Naive thymus-derived CD4-positive, alpha-beta T cell (primary cell): ENCODE measurements at regions not wholly inside any gene's neighbourhood (a gene's known extent, or its start where the extent isn't known, plus 50 kb on each side); places are given as distances from the start of the nearest gene placed in this dataset.

ENCODE experiments used
- ATAC-seq: fragments of 150-1000 bp; cut with Tn5 transposase; 2 replicates; pipeline ENCODE4 v1.10.0; 2021; ENCODE audit warnings: mild to moderate bottlenecking, moderate library complexity
- CTCF ChIA-PET: fragments of 350-600 bp; sonication (Branson Sonifier 250); formaldehyde crosslinking; loops from one replicate; lab custom pipeline; 2021; ENCODE audit warnings: antibody characterized with exemption; lab: Charles Lee
- POLR2A ChIA-PET: fragments of 350-600 bp; sonication (Branson Sonifier 250); formaldehyde crosslinking; loops from one replicate; lab custom pipeline; 2021; ENCODE audit warnings: antibody characterized with exemption, inconsistent platforms; lab: Charles Lee
- DNase-seq, 9 donors: peaks; one replicate each; pipeline versions ENCODE4 v3.0.0 to v3.0.0-alpha.2; 2020 to 2022; ENCODE audit warnings: mixed read lengths in 1 of 9
- H3K27ac ChIP-seq: one replicate; pipeline ENCODE4 v1.7.0; 2013; ENCODE audit warnings: mild to moderate bottlenecking, low read depth, low read length, moderate library complexity
- H3K27me3 ChIP-seq, 2 donors: one replicate each; pipeline ENCODE4 v1.7.0; 2013; ENCODE audit warnings: low read length in 2 of 2, mild to moderate bottlenecking in 2 of 2, moderate library complexity in 2 of 2; ENCODE audit not compliant: control insufficient read depth in 2 of 2, insufficient read depth in 2 of 2
- H3K36me3 ChIP-seq, 3 experiments: 1 replicate in 2 of 3; 2 replicates in 1 of 3; pipeline ENCODE4 v1.7.0; 2013; ENCODE audit warnings: low read length in 3 of 3, mild to moderate bottlenecking in 3 of 3, moderate library complexity in 1 of 3; ENCODE audit not compliant: insufficient read depth in 3 of 3, control insufficient read depth in 2 of 3
- H3K4me1 ChIP-seq, 2 donors: one replicate each; pipeline ENCODE4 v1.7.0; 2013; ENCODE audit warnings: low read length in 2 of 2, mild to moderate bottlenecking in 2 of 2, moderate library complexity in 1 of 2; ENCODE audit not compliant: control insufficient read depth in 2 of 2, insufficient read depth in 2 of 2
- H3K4me3 ChIP-seq: 2 replicates; pipeline ENCODE4 v1.7.0; 2013; ENCODE audit warnings: mild to moderate bottlenecking, low read length
- H3K9me3 ChIP-seq, 3 experiments: 1 replicate in 2 of 3; 2 replicates in 1 of 3; pipeline ENCODE4 v1.7.0; 2013; ENCODE audit warnings: low read length in 3 of 3; ENCODE audit not compliant: control insufficient read depth in 2 of 3
- H3K27ac Mint-ChIP-seq, 9 donors: one replicate each; pipeline ENCODE4 v1.8.0; 2020 to 2022; ENCODE audit warnings: mixed read lengths in 9 of 9, mild to moderate bottlenecking in 8 of 9, moderate library complexity in 5 of 9, inconsistent platforms in 2 of 9
- H3K27me3 Mint-ChIP-seq, 5 donors: one replicate each; pipeline ENCODE4 v1.8.0; 2021 to 2022; ENCODE audit warnings: mixed read lengths in 5 of 5, mild to moderate bottlenecking in 1 of 5
- H3K36me3 Mint-ChIP-seq, 5 donors: one replicate each; pipeline ENCODE4 v1.8.0; 2020 to 2022; ENCODE audit warnings: mixed read lengths in 5 of 5, mild to moderate bottlenecking in 3 of 5, inconsistent platforms in 1 of 5
- H3K4me1 Mint-ChIP-seq, 7 donors: one replicate each; pipeline ENCODE4 v1.8.0; 2020 to 2022; ENCODE audit warnings: mixed read lengths in 7 of 7, mild to moderate bottlenecking in 3 of 7, inconsistent platforms in 1 of 7
- H3K4me3 Mint-ChIP-seq, 10 donors: one replicate each; pipeline ENCODE4 v1.8.0; 2020 to 2022; ENCODE audit warnings: mild to moderate bottlenecking in 10 of 10, mixed read lengths in 10 of 10, moderate library complexity in 6 of 10, inconsistent platforms in 2 of 10
- H3K9me3 Mint-ChIP-seq, 11 donors: one replicate each; pipeline ENCODE4 v1.8.0; 2020 to 2022; ENCODE audit warnings: mixed read lengths in 11 of 11, mild to moderate bottlenecking in 4 of 11, inconsistent platforms in 1 of 11, moderate library complexity in 1 of 11
- intact Hi-C, 2 donors: fragments of 100-400 bp; cut with micrococcal nuclease; formaldehyde crosslinking; loops; one replicate each; pipeline ENCODE4 v1.15.1; 2023

GRCh38 chr3:132978464-132978863 lies 59.7 kb upstream of the TMEM108 start:
- H3K27me3 ChIP-seq = no peaks in the 10 kb centered on the region
- CTCF ChIA-PET = no interaction called here
- peaks cover 0 to 3% (median 0%) of the 10 kb centered on the region in 5 donors for H3K36me3 Mint-ChIP-seq
- no peaks in the 10 kb centered on the region for H3K4me1 Mint-ChIP-seq
- H3K27ac Mint-ChIP-seq = no peak overlapping the region
- no peak overlapping the region for H3K4me3 ChIP-seq
- no peaks in the 10 kb centered on the region for H3K36me3 ChIP-seq
- H3K27me3 Mint-ChIP-seq = peaks cover 0 to 13% (median 0%) of the 10 kb centered on the region in 5 donors
- POLR2A ChIA-PET = no interaction called here
- DNase-seq = no peak
- H3K4me1 ChIP-seq = no peaks in the 10 kb centered on the region
- peaks cover 0 to 10% (median 0%) of the 10 kb centered on the region in 3 experiments for H3K9me3 ChIP-seq
- intact Hi-C loops = no loop called here
- H3K4me3 Mint-ChIP-seq = no peak overlapping the region
- no peak for ATAC-seq
- H3K27ac ChIP-seq = no peak overlapping the region
- peaks cover 0 to 34% (median 7%) of the 10 kb centered on the region in 11 donors for H3K9me3 Mint-ChIP-seq

- Mint-ChIP-seq H3K4me3 (no peak overlapping the region), H3K9me3 (peaks cover 0 to 13% (median 4%) of the 10 kb centered on the region in 11 donors), H3K27ac (no peak overlapping the region), H3K27me3 (peaks cover 0 to 11% (median 0%) of the 10 kb centered on the region in 5 donors), H3K4me1 (no peaks in the 10 kb centered on the region), H3K36me3 (peaks cover 0 to 3% (median 0%) of the 10 kb centered on the region in 5 donors)
- ChIA-PET POLR2A (no interaction called here), CTCF (no interaction called here)
- no peaks in the 10 kb centered on the region for H3K27me3 ChIP-seq
- intact Hi-C loops = no loop called here
- no peaks in the 10 kb centered on the region for H3K36me3 ChIP-seq
- no peaks in the 10 kb centered on the region for H3K4me1 ChIP-seq
- no peak overlapping the region for H3K27ac ChIP-seq
- DNase-seq = no peak
- no peak overlapping the region for H3K4me3 ChIP-seq
- no peaks in the 10 kb centered on the region for H3K9me3 ChIP-seq
- no peak for ATAC-seq
These were observed 64.1 kb upstream of the TMEM108 start for GRCh38 chr3:132974097-132974496.

GRCh38 chr3:132973441-132973840 lies 64.8 kb upstream of the TMEM108 start:
- H3K27ac Mint-ChIP-seq = no peak overlapping the region
- no peaks in the 10 kb centered on the region for H3K36me3 ChIP-seq
- H3K27me3 Mint-ChIP-seq = peaks cover 0 to 11% (median 0%) of the 10 kb centered on the region in 5 donors
- no peak for DNase-seq
- H3K4me3 Mint-ChIP-seq = no peak overlapping the region
- H3K4me1 Mint-ChIP-seq = no peaks in the 10 kb centered on the region
- ATAC-seq = no peak
- peaks cover 0 to 13% (median 2%) of the 10 kb centered on the region in 11 donors for H3K9me3 Mint-ChIP-seq
- no peaks in the 10 kb centered on the region for H3K4me1 ChIP-seq
- H3K4me3 ChIP-seq = no peak overlapping the region
- no peaks in the 10 kb centered on the region for H3K27me3 ChIP-seq
- POLR2A ChIA-PET = no interaction called here
- intact Hi-C loops = no loop called here
- CTCF ChIA-PET = no interaction called here
- H3K9me3 ChIP-seq = no peaks in the 10 kb centered on the region
- peaks cover 0 to 3% (median 0%) of the 10 kb centered on the region in 5 donors for H3K36me3 Mint-ChIP-seq
- H3K27ac ChIP-seq = no peak overlapping the region

- Histone ChIP-seq H3K4me3 (no peak overlapping the region), H3K27me3 (no peaks in the 10 kb centered on the region), H3K9me3 (no peaks in the 10 kb centered on the region), H3K27ac (no peak overlapping the region), H3K36me3 (no peaks in the 10 kb centered on the region), H3K4me1 (no peaks in the 10 kb centered on the region)
- DNase-seq = no peak
- Mint-ChIP-seq H3K36me3 (no peaks in the 10 kb centered on the region), H3K27me3 (peaks cover 0 to 12% (median 0%) of the 10 kb centered on the region in 5 donors), H3K4me1 (no peaks in the 10 kb centered on the region), H3K27ac (no peak overlapping the region), H3K9me3 (peaks cover 0 to 6% (median 2%) of the 10 kb centered on the region in 11 donors), H3K4me3 (no peak overlapping the region)
- POLR2A ChIA-PET = no interaction called here
- ATAC-seq = no peak
- CTCF ChIA-PET = no interaction called here
- intact Hi-C loops = no loop called here
These were observed 65.9 kb upstream of the TMEM108 start for GRCh38 chr3:132972333-132972732.

- Mint-ChIP-seq H3K4me3 (no peak overlapping the region), H3K4me1 (no peaks in the 10 kb centered on the region), H3K9me3 (peaks cover 0 to 6% (median 0%) of the 10 kb centered on the region in 11 donors), H3K36me3 (no peaks in the 10 kb centered on the region), H3K27me3 (peaks cover 0 to 8% (median 0%) of the 10 kb centered on the region in 5 donors), H3K27ac (no peak overlapping the region)
- no peaks in the 10 kb centered on the region for H3K36me3 ChIP-seq
- no peaks in the 10 kb centered on the region for H3K27me3 ChIP-seq
- DNase-seq = no peak
- intact Hi-C loops = no loop called here
- ChIA-PET POLR2A (no interaction called here), CTCF (no interaction called here)
- no peak for ATAC-seq
- no peak overlapping the region for H3K27ac ChIP-seq
- H3K9me3 ChIP-seq = no peaks in the 10 kb centered on the region
- no peaks in the 10 kb centered on the region for H3K4me1 ChIP-seq
- no peak overlapping the region for H3K4me3 ChIP-seq
These were observed 71.8 kb upstream of the TMEM108 start for GRCh38 chr3:132966374-132966773.

GRCh38 chr3:132964266-132964665 lies 73.9 kb upstream of the TMEM108 start:
- Mint-ChIP-seq H3K9me3 (peaks cover 0 to 3% (median 0%) of the 10 kb centered on the region in 11 donors), H3K4me1 (no peaks in the 10 kb centered on the region), H3K27ac (no peak overlapping the region), H3K36me3 (no peaks in the 10 kb centered on the region), H3K27me3 (peaks cover 0 to 8% (median 0%) of the 10 kb centered on the region in 5 donors), H3K4me3 (no peak overlapping the region)
- Histone ChIP-seq H3K4me3 (no peak overlapping the region), H3K9me3 (no peaks in the 10 kb centered on the region), H3K4me1 (no peaks in the 10 kb centered on the region), H3K27me3 (no peaks in the 10 kb centered on the region), H3K36me3 (no peaks in the 10 kb centered on the region), H3K27ac (no peak overlapping the region)
- DNase-seq = no peak
- no peak for ATAC-seq
- ChIA-PET POLR2A (no interaction called here), CTCF (no interaction called here)
- intact Hi-C loops = no loop called here

GRCh38 chr3:132963786-132964185 lies 74.4 kb upstream of the TMEM108 start:
- H3K27ac Mint-ChIP-seq = no peak overlapping the region
- peaks cover 0 to 3% (median 0%) of the 10 kb centered on the region in 11 donors for H3K9me3 Mint-ChIP-seq
- H3K36me3 Mint-ChIP-seq = no peaks in the 10 kb centered on the region
- Histone ChIP-seq H3K27me3 (no peaks in the 10 kb centered on the region), H3K9me3 (no peaks in the 10 kb centered on the region), H3K36me3 (no peaks in the 10 kb centered on the region), H3K4me3 (no peak overlapping the region), H3K27ac (no peak overlapping the region), H3K4me1 (no peaks in the 10 kb centered on the region)
- ChIA-PET POLR2A (no interaction called here), CTCF (no interaction called here)
- no peak for ATAC-seq
- no peaks in the 10 kb centered on the region for H3K4me1 Mint-ChIP-seq
- H3K27me3 Mint-ChIP-seq = peaks cover 0 to 8% (median 0%) of the 10 kb centered on the region in 5 donors
- no peak for DNase-seq
- H3K4me3 Mint-ChIP-seq = no peak overlapping the region
- intact Hi-C loops = no loop called here
